ENCODE measurements at regions not wholly inside any gene's neighbourhood (a gene's known extent, or its start where the extent isn't known, plus 50 kb on each side); places are given as distances from the start of the nearest gene placed in this dataset.
"Not testable (repeated sequence)": the region's sequence is repeated elsewhere in the genome, so short reads cannot be mapped to it uniquely, and the experiment has no call there.

- no peak for DNase-seq
Observed at GRCh38 chr7:68684996-68685395, 913.3 kb upstream of the AUTS2 start.

GRCh38 chr7:68688416-68689086, 909.7 kb upstream of the AUTS2 start:
- no peak for DNase-seq

- no peak for DNase-seq
Observed at GRCh38 chr7:68689087-68689433, 909.2 kb upstream of the AUTS2 start.

- DNase-seq: no peak
Observed at GRCh38 chr7:68691261-68692216, 906.7 kb upstream of the AUTS2 start.

- no peak for DNase-seq
Observed at GRCh38 chr7:68692511-68692910, 905.8 kb upstream of the AUTS2 start.

- no peak for DNase-seq
Observed at GRCh38 chr7:68694656-68695055, 903.6 kb upstream of the AUTS2 start.

GRCh38 chr7:68697796-68698280, 900.4 kb upstream of the AUTS2 start:
- no peak for DNase-seq

GRCh38 chr7:68699090-68699711, 899.1 kb upstream of the AUTS2 start:
- no peak for DNase-seq

- DNase-seq: no peak
Observed at GRCh38 chr7:68700414-68700813, 897.9 kb upstream of the AUTS2 start.

GRCh38 chr7:68706291-68706690, 892.0 kb upstream of the AUTS2 start:
- no peak for DNase-seq

- DNase-seq: no peak
Observed at GRCh38 chr7:68707159-68707558, 891.1 kb upstream of the AUTS2 start.

- DNase-seq: no peak
Observed at GRCh38 chr7:68707958-68708357, 890.3 kb upstream of the AUTS2 start.

- no peak for DNase-seq
Observed at GRCh38 chr7:68712956-68713495, 885.2 kb upstream of the AUTS2 start.

- not testable (repeated sequence) for DNase-seq
Observed at GRCh38 chr7:68714135-68714534, 884.1 kb upstream of the AUTS2 start.

- DNase-seq: no peak
Observed at GRCh38 chr7:68715907-68716306, 882.4 kb upstream of the AUTS2 start.

GRCh38 chr7:68717176-68717575, 881.1 kb upstream of the AUTS2 start:
- DNase-seq: no peak

- no peak for DNase-seq
Observed at GRCh38 chr7:68718097-68718551, 880.2 kb upstream of the AUTS2 start.

GRCh38 chr7:68720697-68721096, 877.6 kb upstream of the AUTS2 start:
- no peak for DNase-seq

- DNase-seq: no peak
Observed at GRCh38 chr7:68722044-68722443, 876.2 kb upstream of the AUTS2 start.

GRCh38 chr7:68724965-68725364, 873.3 kb upstream of the AUTS2 start:
- DNase-seq: no peak

- no peak for DNase-seq
Observed at GRCh38 chr7:68725843-68726785, 872.2 kb upstream of the AUTS2 start.

GRCh38 chr7:68728720-68729119, 869.6 kb upstream of the AUTS2 start:
- not testable (repeated sequence) for DNase-seq

Data from activated CD8-positive, alpha-beta memory T cell treated with anti-CD3 and anti-CD28 coated beads for 24 hours (primary cell).